CD4-positive, alpha-beta T cell (primary cell): ENCODE measurements at regions not wholly inside any gene's neighbourhood (a gene's known extent, or its start where the extent isn't known, plus 50 kb on each side); places are given as distances from the start of the nearest gene placed in this dataset.

Source experiments
- ATAC-seq: fragments of 200-7000 bp; cut with Tn5 transposase; one replicate; pipeline ENCODE4 v1.10.0; 2022; ENCODE audit warnings: mild to moderate bottlenecking; ENCODE audit not compliant: poor library complexity
- CTCF ChIA-PET: fragments of 350-600 bp; sonication (Branson Sonifier 250); formaldehyde crosslinking; loops from one replicate; lab custom pipeline; 2021; ENCODE audit warnings: antibody characterized with exemption, inconsistent platforms; lab: Charles Lee
- POLR2A ChIA-PET: fragments of 350-600 bp; sonication (Branson Sonifier 250); formaldehyde crosslinking; loops from one replicate; lab custom pipeline; 2021; ENCODE audit warnings: antibody characterized with exemption, inconsistent platforms; lab: Charles Lee
- DNase-seq, 14 experiments: peaks; one replicate each; pipeline ENCODE4 v3.0.0-alpha.2; 2013 to 2020; ENCODE audit warnings: mixed read lengths in 2 of 14
- H3K27ac ChIP-seq, 2 donors: one replicate each; pipeline versions ENCODE4 v1.5.1 to v1.7.0; 2013; ENCODE audit warnings: low read length in 2 of 2, low read depth in 1 of 2, mild to moderate bottlenecking in 1 of 2
- H3K27me3 ChIP-seq, 2 experiments: 1 replicate in 1 of 2; 2 replicates in 1 of 2; pipeline versions ENCODE4 v1.6.1 to v1.7.0; 2013; ENCODE audit warnings: low read length in 2 of 2, control low read depth in 1 of 2, mild to moderate bottlenecking in 1 of 2, moderate library complexity in 1 of 2; ENCODE audit not compliant: insufficient read depth in 2 of 2, control insufficient read depth in 1 of 2
- H3K36me3 ChIP-seq: one replicate; pipeline ENCODE4 v1.6.1; 2013; ENCODE audit warnings: low read length, control low read depth; ENCODE audit not compliant: insufficient read depth
- H3K4me1 ChIP-seq: one replicate; pipeline ENCODE4 v1.6.1; 2013; ENCODE audit warnings: low read length, control low read depth; ENCODE audit not compliant: insufficient read depth
- H3K4me3 ChIP-seq: one replicate; pipeline ENCODE4 v1.5.1; 2013; ENCODE audit warnings: mild to moderate bottlenecking, low read length, moderate library complexity
- H3K9me3 ChIP-seq, 2 experiments: 1 replicate in 1 of 2; 2 replicates in 1 of 2; pipeline versions ENCODE4 v1.6.1 to v1.7.0; 2013; ENCODE audit warnings: low read length in 2 of 2, mild to moderate bottlenecking in 2 of 2, control low read depth in 1 of 2, moderate library complexity in 1 of 2; ENCODE audit not compliant: control insufficient read depth in 1 of 2, insufficient read depth in 1 of 2
- H3K27ac Mint-ChIP-seq: one replicate; pipeline ENCODE4 v1.8.0; 2020; ENCODE audit warnings: mixed read lengths
- H3K27me3 Mint-ChIP-seq: one replicate; pipeline ENCODE4 v1.8.0; 2021; ENCODE audit warnings: mixed read lengths
- H3K36me3 Mint-ChIP-seq: one replicate; pipeline ENCODE4 v1.8.0; 2021; ENCODE audit warnings: low read depth, mixed read lengths
- H3K4me1 Mint-ChIP-seq: one replicate; pipeline ENCODE4 v1.8.0; 2021; ENCODE audit warnings: low read depth, mixed read lengths
- H3K4me3 Mint-ChIP-seq: one replicate; pipeline ENCODE4 v1.8.0; 2020; ENCODE audit warnings: mild to moderate bottlenecking, mixed read lengths
- H3K9me3 Mint-ChIP-seq: one replicate; pipeline ENCODE4 v1.8.0; 2020; ENCODE audit warnings: mixed read lengths
- intact Hi-C, 2 experiments: fragments of 100-400 bp; cut with DNase I in 1 of 2; cut with micrococcal nuclease in 1 of 2; formaldehyde crosslinking; loops; one replicate each; pipeline versions ENCODE4 v1.15.1 to v1.9.0; 2023 to 2025; cut with DNase I, micrococcal nuclease
- TF ChIP-seq, protein P1 (sequence below): fragments of 200-600 bp; IDR thresholded peaks from one replicate; pipeline ENCODE4 v1.8.0; 2022; ENCODE audit warnings: antibody characterized with exemption, mild to moderate bottlenecking

DNA sequence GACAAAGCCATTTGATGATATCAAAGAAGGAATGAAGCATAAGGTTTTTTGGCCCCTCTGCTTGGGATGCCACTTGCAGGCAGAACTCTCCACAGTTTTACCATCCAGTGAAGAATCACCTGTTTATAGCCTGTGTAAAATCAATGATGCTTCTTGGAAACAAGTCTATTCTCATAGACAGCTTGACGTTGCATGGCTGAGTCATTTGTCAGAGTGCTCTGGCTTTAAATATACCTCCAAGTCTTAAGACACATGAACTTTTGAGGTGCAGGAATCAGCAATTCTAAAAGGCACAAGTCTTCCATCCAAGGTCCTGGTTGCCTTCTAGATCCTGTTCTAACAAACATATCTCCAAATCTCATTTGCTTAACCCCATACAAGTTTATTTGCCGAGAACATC, 53.6 kb upstream of the KIRREL3 start:
- Histone ChIP-seq H3K4me1 (no peaks in the 10 kb centered on the region), H3K4me3 (no peak overlapping the region), H3K27ac (no peak overlapping the region), H3K36me3 (no peaks in the 10 kb centered on the region), H3K27me3 (no peaks in the 10 kb centered on the region), H3K9me3 (peaks cover 3 to 4% of the 10 kb centered on the region in 2 experiments)
- ChIA-PET POLR2A (no interaction called here), CTCF (no interaction called here)
- Mint-ChIP-seq H3K4me3 (no peak overlapping the region), H3K27me3 (no peaks in the 10 kb centered on the region), H3K36me3 (no peaks in the 10 kb centered on the region), H3K4me1 (no peaks in the 10 kb centered on the region), H3K27ac (no peak overlapping the region), H3K9me3 (no peaks in the 10 kb centered on the region)
- ATAC-seq (no peak), DNase-seq (no peak)
- intact Hi-C loops = no loop called here
- TF ChIP-seq, protein P1, sequence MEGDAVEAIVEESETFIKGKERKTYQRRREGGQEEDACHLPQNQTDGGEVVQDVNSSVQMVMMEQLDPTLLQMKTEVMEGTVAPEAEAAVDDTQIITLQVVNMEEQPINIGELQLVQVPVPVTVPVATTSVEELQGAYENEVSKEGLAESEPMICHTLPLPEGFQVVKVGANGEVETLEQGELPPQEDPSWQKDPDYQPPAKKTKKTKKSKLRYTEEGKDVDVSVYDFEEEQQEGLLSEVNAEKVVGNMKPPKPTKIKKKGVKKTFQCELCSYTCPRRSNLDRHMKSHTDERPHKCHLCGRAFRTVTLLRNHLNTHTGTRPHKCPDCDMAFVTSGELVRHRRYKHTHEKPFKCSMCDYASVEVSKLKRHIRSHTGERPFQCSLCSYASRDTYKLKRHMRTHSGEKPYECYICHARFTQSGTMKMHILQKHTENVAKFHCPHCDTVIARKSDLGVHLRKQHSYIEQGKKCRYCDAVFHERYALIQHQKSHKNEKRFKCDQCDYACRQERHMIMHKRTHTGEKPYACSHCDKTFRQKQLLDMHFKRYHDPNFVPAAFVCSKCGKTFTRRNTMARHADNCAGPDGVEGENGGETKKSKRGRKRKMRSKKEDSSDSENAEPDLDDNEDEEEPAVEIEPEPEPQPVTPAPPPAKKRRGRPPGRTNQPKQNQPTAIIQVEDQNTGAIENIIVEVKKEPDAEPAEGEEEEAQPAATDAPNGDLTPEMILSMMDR = no peak

DNA sequence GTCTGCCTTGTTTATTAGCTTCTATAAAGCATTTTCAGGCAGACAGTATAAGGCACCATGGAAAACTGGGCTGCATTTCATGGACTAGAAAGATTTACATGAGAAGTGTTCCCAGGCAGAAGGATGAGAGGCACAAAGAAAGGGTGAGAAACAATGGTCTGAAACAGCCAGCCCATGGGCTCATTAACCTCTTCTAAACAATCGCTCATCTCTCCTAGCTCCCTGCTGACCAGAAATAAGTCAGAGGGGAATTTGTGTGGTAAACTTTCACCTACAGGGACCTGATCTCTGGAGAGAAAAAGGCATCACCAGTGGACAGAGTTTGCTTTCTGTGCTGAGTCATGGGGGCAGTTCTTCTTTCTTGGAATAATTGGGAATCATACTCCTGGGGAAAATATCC, 51.8 kb upstream of the KIRREL3 start:
- no peak for DNase-seq
- H3K27me3 ChIP-seq = no peaks in the 10 kb centered on the region
- TF ChIP-seq, protein P1 = no peak
- intact Hi-C loops = no loop called here
- ChIA-PET CTCF (no interaction called here), POLR2A (no interaction called here)
- no peak overlapping the region for H3K27ac ChIP-seq
- no peaks in the 10 kb centered on the region for H3K4me1 ChIP-seq
- no peaks in the 10 kb centered on the region for H3K36me3 ChIP-seq
- no peak overlapping the region for H3K27ac Mint-ChIP-seq
- H3K9me3 ChIP-seq = peaks cover 0 to 4% of the 10 kb centered on the region in 2 experiments
- no peaks in the 10 kb centered on the region for H3K36me3 Mint-ChIP-seq
- no peaks in the 10 kb centered on the region for H3K9me3 Mint-ChIP-seq
- no peak overlapping the region for H3K4me3 Mint-ChIP-seq
- no peaks in the 10 kb centered on the region for H3K4me1 Mint-ChIP-seq
- H3K27me3 Mint-ChIP-seq = no peaks in the 10 kb centered on the region
- H3K4me3 ChIP-seq = no peak overlapping the region
- no peak for ATAC-seq
